ENCODE measurements at regions not wholly inside any gene's neighbourhood (a gene's known extent, or its start where the extent isn't known, plus 50 kb on each side); places are given as distances from the start of the nearest gene placed in this dataset.

DNA sequence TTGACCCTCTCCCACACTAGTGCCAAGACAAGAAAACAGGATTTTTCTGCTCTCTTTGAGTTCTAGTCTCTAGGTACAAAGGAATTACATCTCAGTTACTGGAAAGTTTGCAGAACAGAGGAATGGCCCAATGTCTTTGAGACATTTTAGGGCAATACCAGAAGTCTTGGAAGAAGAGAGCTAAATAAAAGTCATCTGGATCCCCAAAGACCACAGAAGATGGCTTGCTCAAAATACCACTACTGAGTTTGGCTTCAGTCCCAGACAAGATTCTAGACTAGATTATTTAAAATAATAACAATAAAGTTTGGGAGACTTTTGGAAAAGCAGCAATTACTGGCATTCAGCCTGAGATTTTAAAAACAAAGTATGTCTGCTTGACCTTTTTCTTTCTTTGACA lies 61.9 kb upstream of the HK2 start:
- TF ChIP-seq CTCF (IDR thresholded peaks at IDR 0.05) (no peak), POLR2AphosphoS5 (IDR thresholded peaks at IDR 0.05) (no peak)

All from breast epithelium (tissue), 3 donors.